PC-3 (cell line): ENCODE measurements at regions not wholly inside any gene's neighbourhood (a gene's known extent, or its start where the extent isn't known, plus 50 kb on each side); places are given as distances from the start of the nearest gene placed in this dataset.

Experiments used
- ATAC-seq: fragments of 200-7000 bp; cut with Tn5 transposase; 2 replicates; pipeline ENCODE4 v1.9.1; 2020; ENCODE audit warnings: mild to moderate bottlenecking, moderate library complexity
- BruUV-seq: library from RNA; stranded (reverse); fragments of 400-500 nt; replicated peaks from 2 replicates; lab custom pipeline; 2021; lab: Mats Ljungman, UMichigan
- CTCF ChIA-PET: fragments of 300-600 bp; sonication (Branson Sonifier 250); formaldehyde crosslinking; loops from one replicate; lab custom pipeline; 2022; ENCODE audit warnings: antibody characterized with exemption; lab: Charles Lee
- POLR2A ChIA-PET: fragments of 300-600 bp; sonication (Branson Sonifier 250); formaldehyde crosslinking; loops from one replicate; lab custom pipeline; 2022; ENCODE audit warnings: antibody characterized with exemption; ENCODE audit not compliant: unreplicated experiment; lab: Charles Lee
- DNase-seq: peaks from one replicate; pipeline ENCODE4 v3.0.0-alpha.2; 2015
- H2AFZ ChIP-seq: fragments of 300-600 bp; sonication (generic); 2 replicates; pipeline ENCODE4 v1.6.0; 2016; ENCODE audit warnings: antibody characterized with exemption, low read length
- H3F3A ChIP-seq: fragments of 300-600 bp; sonication (generic); one replicate; pipeline ENCODE4 v1.6.0; 2017; ENCODE audit warnings: antibody characterized with exemption, low read length, control low read depth, mild to moderate bottlenecking; ENCODE audit not compliant: unreplicated experiment
- H3K27ac ChIP-seq: fragments of 300-600 bp; sonication (generic); 2 replicates; pipeline ENCODE4 v1.5.1; 2016; ENCODE audit warnings: mild to moderate bottlenecking, low read length
- H3K27me3 ChIP-seq: fragments of 300-600 bp; sonication (generic); 2 replicates; pipeline ENCODE4 v1.6.1; 2016; ENCODE audit warnings: low read length, mixed read lengths
- H3K36me3 ChIP-seq: fragments of 300-600 bp; sonication (generic); 2 replicates; pipeline ENCODE4 v1.6.1; 2016; ENCODE audit warnings: low read depth, mixed run types, low read length, mixed read lengths
- H3K4me1 ChIP-seq: fragments of 300-600 bp; sonication (generic); 2 replicates; pipeline ENCODE4 v1.5.1; 2016; ENCODE audit warnings: low read length; ENCODE audit not compliant: insufficient read depth
- H3K4me2 ChIP-seq: fragments of 300-600 bp; sonication (generic); 2 replicates; pipeline ENCODE4 v1.6.0; 2016; ENCODE audit warnings: low read length
- H3K4me3 ChIP-seq: fragments of 300-600 bp; sonication (generic); 2 replicates; pipeline ENCODE4 v1.5.1; 2016; ENCODE audit warnings: mild to moderate bottlenecking, low read length, mixed read lengths
- H3K79me2 ChIP-seq: fragments of 300-600 bp; sonication (generic); 2 replicates; pipeline ENCODE4 v1.6.1; 2017; ENCODE audit warnings: low read length, mixed read lengths
- H3K9ac ChIP-seq: fragments of 300-600 bp; sonication (generic); 2 replicates; pipeline ENCODE4 v1.6.0; 2016; ENCODE audit warnings: mild to moderate bottlenecking, low read length
- H3K9me2 ChIP-seq: fragments of 300-600 bp; sonication (generic); replicated peaks from 2 replicates; pipeline ENCODE4 v1.6.1; 2016; ENCODE audit warnings: mixed run types, low read length, mixed read lengths
- H3K9me3 ChIP-seq: fragments of 300-600 bp; sonication (generic); 2 replicates; pipeline ENCODE4 v1.6.1; 2016; ENCODE audit warnings: low read length, mixed read lengths
- H4K20me1 ChIP-seq: fragments of 300-600 bp; sonication (generic); 2 replicates; pipeline ENCODE4 v1.6.1; 2016; ENCODE audit warnings: low read length, mixed read lengths
- EZH2 ChIP-seq: fragments of 300-600 bp; sonication (generic); IDR thresholded peaks from one replicate; pipeline ENCODE4 v1.6.1; 2017; ENCODE audit warnings: antibody characterized with exemption, mild to moderate bottlenecking, low read length; ENCODE audit not compliant: unreplicated experiment
- EZH2phosphoT487 ChIP-seq: fragments of 300-600 bp; sonication (generic); IDR thresholded peaks from 2 replicates; pipeline ENCODE4 v1.6.1; 2018; ENCODE audit warnings: mild to moderate bottlenecking, antibody characterized with exemption, low read length, borderline replicate concordance
- intact Hi-C: fragments of 100-400 bp; cut with micrococcal nuclease; formaldehyde crosslinking; loops from 2 replicates; pipeline ENCODE4 v1.9.0; 2023
- TF ChIP-seq, protein P1 (sequence below): fragments of 300-600 bp; sonication (generic); conservative IDR thresholded peaks from 2 replicates; pipeline ENCODE4 v1.5.1; 2017; ENCODE audit warnings: antibody characterized with exemption, low read depth, mild to moderate bottlenecking, low read length

DNA sequence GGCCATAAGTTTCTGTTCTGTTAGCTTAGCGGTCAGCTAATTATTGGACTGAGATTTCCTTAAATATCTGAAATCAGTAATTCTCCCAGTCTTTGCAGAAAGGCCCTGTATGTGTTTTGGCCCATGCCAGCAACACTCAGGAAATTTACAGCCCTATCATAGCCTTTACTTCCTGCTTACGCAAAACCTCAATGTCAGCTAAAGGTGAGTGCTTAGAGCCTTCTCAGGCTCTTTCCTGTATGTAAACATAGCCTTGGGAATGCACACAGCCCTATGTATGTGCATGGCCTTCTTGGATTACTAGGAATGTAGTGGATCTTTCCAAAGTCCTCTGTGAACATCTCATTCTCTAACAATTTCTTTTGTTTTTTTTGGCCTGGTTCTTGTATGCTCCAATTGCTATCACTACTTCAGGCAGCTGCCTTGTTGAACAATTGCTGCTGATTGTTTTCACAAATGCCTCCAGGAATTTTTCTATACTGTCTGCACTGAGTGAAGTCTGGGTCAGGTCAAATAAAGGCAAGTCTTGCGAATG lies 200.0 kb downstream of the PPP1R2C start:
- CTCF ChIA-PET = no interaction called here
- H4K20me1 ChIP-seq = no peaks in the 10 kb centered on the region
- TF ChIP-seq EZH2phosphoT487 (no peak), EZH2 (no peak)
- TF ChIP-seq, protein P1, sequence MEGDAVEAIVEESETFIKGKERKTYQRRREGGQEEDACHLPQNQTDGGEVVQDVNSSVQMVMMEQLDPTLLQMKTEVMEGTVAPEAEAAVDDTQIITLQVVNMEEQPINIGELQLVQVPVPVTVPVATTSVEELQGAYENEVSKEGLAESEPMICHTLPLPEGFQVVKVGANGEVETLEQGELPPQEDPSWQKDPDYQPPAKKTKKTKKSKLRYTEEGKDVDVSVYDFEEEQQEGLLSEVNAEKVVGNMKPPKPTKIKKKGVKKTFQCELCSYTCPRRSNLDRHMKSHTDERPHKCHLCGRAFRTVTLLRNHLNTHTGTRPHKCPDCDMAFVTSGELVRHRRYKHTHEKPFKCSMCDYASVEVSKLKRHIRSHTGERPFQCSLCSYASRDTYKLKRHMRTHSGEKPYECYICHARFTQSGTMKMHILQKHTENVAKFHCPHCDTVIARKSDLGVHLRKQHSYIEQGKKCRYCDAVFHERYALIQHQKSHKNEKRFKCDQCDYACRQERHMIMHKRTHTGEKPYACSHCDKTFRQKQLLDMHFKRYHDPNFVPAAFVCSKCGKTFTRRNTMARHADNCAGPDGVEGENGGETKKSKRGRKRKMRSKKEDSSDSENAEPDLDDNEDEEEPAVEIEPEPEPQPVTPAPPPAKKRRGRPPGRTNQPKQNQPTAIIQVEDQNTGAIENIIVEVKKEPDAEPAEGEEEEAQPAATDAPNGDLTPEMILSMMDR = no peak
- intact Hi-C loops = no loop called here
- H3K4me1 ChIP-seq = no peaks in the 10 kb centered on the region
- no peak overlapping the region for H3K4me3 ChIP-seq
- no peaks in the 10 kb centered on the region for H3F3A ChIP-seq
- DNase-seq = no peak
- no peaks in the 10 kb centered on the region for H3K9me2 ChIP-seq
- no peak overlapping the region for H2AFZ ChIP-seq
- H3K27ac ChIP-seq = no peak overlapping the region
- no peaks in the 10 kb centered on the region for H3K36me3 ChIP-seq
- no peak for ATAC-seq
- no peak overlapping the region for H3K9ac ChIP-seq
- no TSS peak for BruUV-seq
- no peak overlapping the region for H3K4me2 ChIP-seq
- H3K27me3 ChIP-seq = no peaks in the 10 kb centered on the region
- no peaks in the 10 kb centered on the region for H3K79me2 ChIP-seq
- no peaks in the 10 kb centered on the region for H3K9me3 ChIP-seq
- POLR2A ChIA-PET = no interaction called here

DNA sequence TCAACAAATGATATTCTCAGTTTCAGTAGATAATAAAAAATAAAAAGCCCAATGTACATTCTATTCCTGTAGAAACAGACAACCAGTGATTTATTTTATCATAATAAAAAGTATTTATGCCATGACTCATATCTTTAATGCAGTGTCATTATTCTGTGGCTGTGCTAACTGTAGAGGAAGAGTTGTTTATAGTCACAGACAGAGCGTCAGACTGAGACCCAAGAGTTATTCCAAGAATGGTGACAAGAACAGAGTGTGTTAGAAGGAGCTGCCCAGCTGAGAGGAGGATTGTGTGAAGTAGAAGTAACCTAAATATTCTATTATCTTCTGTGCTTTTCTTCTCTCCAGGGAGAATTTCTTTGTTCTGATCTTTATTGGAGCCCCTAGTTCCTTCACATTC lies 210.7 kb downstream of the PPP1R2C start:
- no peak overlapping the region for H3K9ac ChIP-seq
- no peaks in the 10 kb centered on the region for H3K36me3 ChIP-seq
- ChIA-PET CTCF (no interaction called here), POLR2A (no interaction called here)
- no peaks in the 10 kb centered on the region for H3K9me2 ChIP-seq
- H3K4me2 ChIP-seq = no peak overlapping the region
- TF ChIP-seq EZH2phosphoT487 (no peak), EZH2 (no peak)
- TF ChIP-seq, protein P1 = no peak
- DNase-seq (no peak), ATAC-seq (no peak)
- no TSS peak for BruUV-seq
- H4K20me1 ChIP-seq = no peaks in the 10 kb centered on the region
- H3K9me3 ChIP-seq = no peaks in the 10 kb centered on the region
- no peaks in the 10 kb centered on the region for H3K27me3 ChIP-seq
- no peaks in the 10 kb centered on the region for H3K4me1 ChIP-seq
- H3K27ac ChIP-seq = no peak overlapping the region
- no peak overlapping the region for H2AFZ ChIP-seq
- no peaks in the 10 kb centered on the region for H3F3A ChIP-seq
- intact Hi-C loops = no loop called here
- H3K79me2 ChIP-seq = no peaks in the 10 kb centered on the region
- no peak overlapping the region for H3K4me3 ChIP-seq

DNA sequence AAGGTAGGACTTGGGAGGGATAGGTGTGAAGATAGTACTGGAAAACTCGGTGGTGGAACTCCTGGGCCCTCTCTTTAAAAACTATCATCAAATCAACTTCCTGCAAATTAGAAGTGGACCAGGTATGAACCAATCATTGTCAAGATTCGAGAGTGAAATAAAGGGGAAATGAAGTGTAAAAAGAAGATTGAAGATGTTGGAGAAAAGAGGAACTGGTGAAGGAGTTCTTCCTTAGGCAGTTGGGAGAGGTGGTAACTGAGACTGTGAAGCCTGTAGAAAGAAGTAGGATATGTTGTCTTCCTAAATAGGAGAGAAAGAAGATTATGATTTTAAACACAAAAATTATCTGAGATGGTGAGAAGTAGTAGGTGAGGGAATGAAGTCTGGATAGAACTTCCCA lies 212.2 kb downstream of the PPP1R2C start:
- H3K9ac ChIP-seq = no peak overlapping the region
- DNase-seq = no peak

More for the DNA sequence above, 212.2 kb downstream of the PPP1R2C start:
- no peak overlapping the region for H3K4me3 ChIP-seq
- H4K20me1 ChIP-seq = no peaks in the 10 kb centered on the region
- H3K9me2 ChIP-seq = no peaks in the 10 kb centered on the region
- no peaks in the 10 kb centered on the region for H3K4me1 ChIP-seq
- no peaks in the 10 kb centered on the region for H3F3A ChIP-seq
- CTCF ChIA-PET = no interaction called here
- H2AFZ ChIP-seq = no peak overlapping the region
- no peak overlapping the region for H3K27ac ChIP-seq
- no peak for ATAC-seq
- no peak overlapping the region for H3K4me2 ChIP-seq
- POLR2A ChIA-PET = no interaction called here
- BruUV-seq = no TSS peak
- intact Hi-C loops = no loop called here
- H3K9me3 ChIP-seq = no peaks in the 10 kb centered on the region
- H3K27me3 ChIP-seq = no peaks in the 10 kb centered on the region
- no peaks in the 10 kb centered on the region for H3K79me2 ChIP-seq
- no peaks in the 10 kb centered on the region for H3K36me3 ChIP-seq
- TF ChIP-seq EZH2phosphoT487 (no peak), EZH2 (no peak)
- TF ChIP-seq, protein P1 = no peak
